ENCODE measurements at regions not wholly inside any gene's neighbourhood (a gene's known extent, or its start where the extent isn't known, plus 50 kb on each side); places are given as distances from the start of the nearest gene placed in this dataset.

GRCh38 chr15:88983861-88984429 lies 70.8 kb upstream of the MFGE8 start:
- 86 to 97% methylated on average over 4 to 6 of the region's 9 CpGs for WGBS, 2 experiments (ENCODE audit: insufficient coverage in 2 of 2)
- no peak overlapping the region for H3K27ac ChIP-seq (ENCODE audit: low read depth, low read length, severe bottlenecking)
- H3K9me3 ChIP-seq (ENCODE audit: control insufficient read depth, low read length) = no peaks in the 10 kb centered on the region
- no peaks in the 10 kb centered on the region for H3K36me3 ChIP-seq (ENCODE audit: control insufficient read depth, insufficient read depth, low read length)
- peaks cover 24% of the 10 kb centered on the region for H3K4me1 ChIP-seq (ENCODE audit: control insufficient read depth, insufficient read depth, low read length, poor library complexity, severe bottlenecking)
- H3K4me3 ChIP-seq (ENCODE audit: extremely low read depth, insufficient read depth, low read length, poor library complexity, severe bottlenecking) = no peak overlapping the region

- Histone ChIP-seq H3K27ac (ENCODE audit: low read depth, low read length, severe bottlenecking) (no peak overlapping the region), H3K9me3 (ENCODE audit: control insufficient read depth, low read length) (no peaks in the 10 kb centered on the region), H3K4me1 (ENCODE audit: control insufficient read depth, insufficient read depth, low read length, poor library complexity, severe bottlenecking) (peaks cover 32% of the 10 kb centered on the region), H3K4me3 (ENCODE audit: extremely low read depth, insufficient read depth, low read length, poor library complexity, severe bottlenecking) (no peak overlapping the region), H3K36me3 (ENCODE audit: control insufficient read depth, insufficient read depth, low read length) (no peaks in the 10 kb centered on the region)
- WGBS, 2 experiments (ENCODE audit: insufficient coverage in 2 of 2) = 53 to 60% methylated on average over 8 of the region's 14 CpGs
These were observed 72.6 kb upstream of the MFGE8 start for GRCh38 chr15:88985547-88986393.

- Histone ChIP-seq H3K9me3 (ENCODE audit: control insufficient read depth, low read length) (no peaks in the 10 kb centered on the region), H3K4me3 (ENCODE audit: extremely low read depth, insufficient read depth, low read length, poor library complexity, severe bottlenecking) (no peak overlapping the region), H3K27ac (ENCODE audit: low read depth, low read length, severe bottlenecking) (no peak overlapping the region), H3K4me1 (ENCODE audit: control insufficient read depth, insufficient read depth, low read length, poor library complexity, severe bottlenecking) (peaks cover 28% of the 10 kb centered on the region), H3K36me3 (ENCODE audit: control insufficient read depth, insufficient read depth, low read length) (no peaks in the 10 kb centered on the region)
- 23 to 48% methylated on average over 5 to 6 of the region's 11 CpGs for WGBS, 2 experiments (ENCODE audit: insufficient coverage in 2 of 2)
These were observed 73.9 kb upstream of the MFGE8 start for GRCh38 chr15:88986949-88987590.

- WGBS, 2 experiments (ENCODE audit: insufficient coverage in 2 of 2) = 79 to 80% methylated on average over 4 to 7 of the region's 7 CpGs
- peaks cover 28% of the 10 kb centered on the region for H3K4me1 ChIP-seq (ENCODE audit: control insufficient read depth, insufficient read depth, low read length, poor library complexity, severe bottlenecking)
- H3K9me3 ChIP-seq (ENCODE audit: control insufficient read depth, low read length) = no peaks in the 10 kb centered on the region
- no peak overlapping the region for H3K27ac ChIP-seq (ENCODE audit: low read depth, low read length, severe bottlenecking)
- no peak overlapping the region for H3K4me3 ChIP-seq (ENCODE audit: extremely low read depth, insufficient read depth, low read length, poor library complexity, severe bottlenecking)
- no peaks in the 10 kb centered on the region for H3K36me3 ChIP-seq (ENCODE audit: control insufficient read depth, insufficient read depth, low read length)
These were observed 74.4 kb upstream of the MFGE8 start for GRCh38 chr15:88987591-88987933.

- peaks cover 28% of the 10 kb centered on the region for H3K4me1 ChIP-seq (ENCODE audit: control insufficient read depth, insufficient read depth, low read length, poor library complexity, severe bottlenecking)
- H3K27ac ChIP-seq (ENCODE audit: low read depth, low read length, severe bottlenecking) = no peak overlapping the region
- no peaks in the 10 kb centered on the region for H3K36me3 ChIP-seq (ENCODE audit: control insufficient read depth, insufficient read depth, low read length)
- H3K9me3 ChIP-seq (ENCODE audit: control insufficient read depth, low read length) = no peaks in the 10 kb centered on the region
- no peak overlapping the region for H3K4me3 ChIP-seq (ENCODE audit: extremely low read depth, insufficient read depth, low read length, poor library complexity, severe bottlenecking)
- 12 to 19% methylated on average over 6 of the region's 8 CpGs for WGBS, 2 experiments (ENCODE audit: insufficient coverage in 2 of 2)
These were observed 74.9 kb upstream of the MFGE8 start for GRCh38 chr15:88987934-88988671.

- H3K27ac ChIP-seq (ENCODE audit: low read depth, low read length, severe bottlenecking) = no peak overlapping the region
- WGBS, 2 experiments (ENCODE audit: insufficient coverage in 2 of 2) = 91% methylated on average over 5 of the region's 5 CpGs
- H3K4me3 ChIP-seq (ENCODE audit: extremely low read depth, insufficient read depth, low read length, poor library complexity, severe bottlenecking) = no peak overlapping the region
- peaks cover 31% of the 10 kb centered on the region for H3K4me1 ChIP-seq (ENCODE audit: control insufficient read depth, insufficient read depth, low read length, poor library complexity, severe bottlenecking)
- H3K9me3 ChIP-seq (ENCODE audit: control insufficient read depth, low read length) = no peaks in the 10 kb centered on the region
- no peaks in the 10 kb centered on the region for H3K36me3 ChIP-seq (ENCODE audit: control insufficient read depth, insufficient read depth, low read length)
These were observed 76.4 kb upstream of the MFGE8 start for GRCh38 chr15:88989578-88989977.

GRCh38 chr15:88990185-88990679 lies 77.1 kb upstream of the MFGE8 start:
- no peak overlapping the region for H3K27ac ChIP-seq (ENCODE audit: low read depth, low read length, severe bottlenecking)
- 85 to 99% methylated on average over 8 to 13 of the region's 20 CpGs for WGBS, 2 experiments (ENCODE audit: insufficient coverage in 2 of 2)

GRCh38 chr15:88992216-88992615 lies 79.0 kb upstream of the MFGE8 start:
- Histone ChIP-seq H3K4me3 (ENCODE audit: extremely low read depth, insufficient read depth, low read length, poor library complexity, severe bottlenecking) (no peak overlapping the region), H3K9me3 (ENCODE audit: control insufficient read depth, low read length) (no peaks in the 10 kb centered on the region), H3K36me3 (ENCODE audit: control insufficient read depth, insufficient read depth, low read length) (no peaks in the 10 kb centered on the region), H3K27ac (ENCODE audit: low read depth, low read length, severe bottlenecking) (peak overlapping the region; percentile 89), H3K4me1 (ENCODE audit: control insufficient read depth, insufficient read depth, low read length, poor library complexity, severe bottlenecking) (peaks cover 31% of the 10 kb centered on the region)
- WGBS, 2 experiments (ENCODE audit: insufficient coverage in 2 of 2) = 68 to 100% methylated on average over 2 to 3 of the region's 3 CpGs

More at GRCh38 chr15:88990185-88990679, 77.1 kb upstream of the MFGE8 start:
- Histone ChIP-seq H3K4me1 (ENCODE audit: control insufficient read depth, insufficient read depth, low read length, poor library complexity, severe bottlenecking) (peaks cover 31% of the 10 kb centered on the region), H3K4me3 (ENCODE audit: extremely low read depth, insufficient read depth, low read length, poor library complexity, severe bottlenecking) (no peak overlapping the region), H3K9me3 (ENCODE audit: control insufficient read depth, low read length) (no peaks in the 10 kb centered on the region), H3K36me3 (ENCODE audit: control insufficient read depth, insufficient read depth, low read length) (no peaks in the 10 kb centered on the region)

GRCh38 chr15:88992912-88993376 lies 79.8 kb upstream of the MFGE8 start:
- 71 to 93% methylated on average over 4 of the region's 7 CpGs for WGBS, 2 experiments (ENCODE audit: insufficient coverage in 2 of 2)
- peaks cover 24% of the 10 kb centered on the region for H3K4me1 ChIP-seq (ENCODE audit: control insufficient read depth, insufficient read depth, low read length, poor library complexity, severe bottlenecking)
- no peaks in the 10 kb centered on the region for H3K9me3 ChIP-seq (ENCODE audit: control insufficient read depth, low read length)
- no peaks in the 10 kb centered on the region for H3K36me3 ChIP-seq (ENCODE audit: control insufficient read depth, insufficient read depth, low read length)
- H3K27ac ChIP-seq (ENCODE audit: low read depth, low read length, severe bottlenecking) = peak overlapping the region; percentile 89
- H3K4me3 ChIP-seq (ENCODE audit: extremely low read depth, insufficient read depth, low read length, poor library complexity, severe bottlenecking) = no peak overlapping the region

GRCh38 chr15:88993662-88994061 lies 80.5 kb upstream of the MFGE8 start:
- H3K27ac ChIP-seq (ENCODE audit: low read depth, low read length, severe bottlenecking) = no peak overlapping the region
- peaks cover 19% of the 10 kb centered on the region for H3K4me1 ChIP-seq (ENCODE audit: control insufficient read depth, insufficient read depth, low read length, poor library complexity, severe bottlenecking)
- no peaks in the 10 kb centered on the region for H3K36me3 ChIP-seq (ENCODE audit: control insufficient read depth, insufficient read depth, low read length)
- WGBS, 2 experiments (ENCODE audit: insufficient coverage in 2 of 2) = 100% methylated on average over 1 of the region's 5 CpGs
- no peaks in the 10 kb centered on the region for H3K9me3 ChIP-seq (ENCODE audit: control insufficient read depth, low read length)
- no peak overlapping the region for H3K4me3 ChIP-seq (ENCODE audit: extremely low read depth, insufficient read depth, low read length, poor library complexity, severe bottlenecking)

Measured in mesodermal cell (in vitro differentiated cells).